Activated CD4-positive, alpha-beta T cell treated with anti-CD3 and anti-CD28 coated beads, Interleukin-2, amount 50 U/mL, for 4 hours (primary cell): ENCODE measurements at regions not wholly inside any gene's neighbourhood (a gene's known extent, or its start where the extent isn't known, plus 50 kb on each side); places are given as distances from the start of the nearest gene placed in this dataset.

ENCODE experiments used
- DNase-seq, 2 experiments: peaks; one replicate each; pipeline ENCODE4 v3.0.0-alpha.2; 2020

- peak; percentile 16 to 21 for DNase-seq
These were observed 302.0 kb downstream of the DUSP10 start for GRCh38 chr1:221439747-221440501.

- no peak for DNase-seq
These were observed 301.2 kb downstream of the DUSP10 start for GRCh38 chr1:221440658-221441057.

- no peak for DNase-seq
These were observed 299.8 kb downstream of the DUSP10 start for GRCh38 chr1:221442056-221442455.

GRCh38 chr1:221444346-221444745, 297.5 kb downstream of the DUSP10 start:
- no peak for DNase-seq

GRCh38 chr1:221448585-221449175, 293.2 kb downstream of the DUSP10 start:
- DNase-seq = no peak

GRCh38 chr1:221449194-221449593, 292.7 kb downstream of the DUSP10 start:
- DNase-seq = no peak

GRCh38 chr1:221449801-221450470, 292.0 kb downstream of the DUSP10 start:
- DNase-seq = no peak

GRCh38 chr1:221451741-221452140, 290.1 kb downstream of the DUSP10 start:
- DNase-seq = no peak

GRCh38 chr1:221454096-221454495, 287.8 kb downstream of the DUSP10 start:
- DNase-seq = no peak

GRCh38 chr1:221456918-221457317, 285.0 kb downstream of the DUSP10 start:
- DNase-seq = no peak

- DNase-seq = no peak
These were observed 284.0 kb downstream of the DUSP10 start for GRCh38 chr1:221457685-221458446.

- no peak for DNase-seq
These were observed 283.3 kb downstream of the DUSP10 start for GRCh38 chr1:221458447-221459156.

- DNase-seq = no peak
These were observed 282.3 kb downstream of the DUSP10 start for GRCh38 chr1:221459558-221459957.

GRCh38 chr1:221462345-221462744, 279.5 kb downstream of the DUSP10 start:
- no peak for DNase-seq

- no peak for DNase-seq
These were observed 273.3 kb downstream of the DUSP10 start for GRCh38 chr1:221468546-221468945.

GRCh38 chr1:221469476-221469875, 272.4 kb downstream of the DUSP10 start:
- DNase-seq = no peak

GRCh38 chr1:221470000-221470698, 271.7 kb downstream of the DUSP10 start:
- DNase-seq = no peak

- no peak for DNase-seq
These were observed 268.5 kb downstream of the DUSP10 start for GRCh38 chr1:221473411-221473810.

- DNase-seq = no peak
These were observed 264.6 kb downstream of the DUSP10 start for GRCh38 chr1:221477252-221477651.

GRCh38 chr1:221478050-221478949, 263.6 kb downstream of the DUSP10 start:
- peak; percentile 39 to 45 for DNase-seq
